SK-N-SH treated with all-trans-retinoic acid at 6 μM for 48 hours (cell line): ENCODE measurements at regions not wholly inside any gene's neighbourhood (a gene's known extent, or its start where the extent isn't known, plus 50 kb on each side); places are given as distances from the start of the nearest gene placed in this dataset.

Experiments used
- ATAC-seq: fragments of 200-7000 bp; cut with Tn5 transposase; 3 replicates; pipeline ENCODE4 v1.9.1; 2020; ENCODE audit warnings: mild to moderate bottlenecking, moderate library complexity
- ARNTL ChIP-seq: fragments of 450-650 bp; formaldehyde crosslinking; IDR thresholded peaks from 2 replicates; pipeline ENCODE4 v1.5.0; 2020; ENCODE audit warnings: low read depth, mild to moderate bottlenecking, moderate library complexity, borderline replicate concordance
- BACH2 ChIP-seq: fragments of 250-450 bp; sonication (Bioruptor Pico); IDR thresholded peaks from 2 replicates; pipeline ENCODE4 v1.9.0; 2021; ENCODE audit warnings: mild to moderate bottlenecking, borderline replicate concordance
- CREB5 ChIP-seq: fragments of 250-450 bp; sonication (Bioruptor Pico); IDR thresholded peaks from 2 replicates; pipeline ENCODE4 v1.5.1; 2020; ENCODE audit warnings: low read depth, mild to moderate bottlenecking, moderate library complexity
- CSDC2 ChIP-seq: fragments of 250-450 bp; sonication (Bioruptor Pico); IDR thresholded peaks from 2 replicates; pipeline ENCODE4 v1.5.0; 2020; ENCODE audit warnings: mild to moderate bottlenecking, moderate library complexity
- ESRRG ChIP-seq: fragments of 250-450 bp; sonication (Bioruptor Pico); IDR thresholded peaks from 2 replicates; pipeline ENCODE4 v1.6.1; 2021; ENCODE audit warnings: mild to moderate bottlenecking
- ISL1 ChIP-seq: fragments of 250-450 bp; sonication (Bioruptor Pico); IDR thresholded peaks from 2 replicates; pipeline ENCODE4 v2.1.2; 2022; ENCODE audit warnings: mild to moderate bottlenecking, moderate library complexity
- OSR1 ChIP-seq: fragments of 250-450 bp; sonication (Bioruptor Pico); IDR thresholded peaks from 2 replicates; pipeline ENCODE4 v1.8.0; 2022; ENCODE audit warnings: moderate library complexity, mild to moderate bottlenecking, inconsistent platforms
- PATZ1 ChIP-seq: fragments of 250-450 bp; sonication (Bioruptor Pico); IDR thresholded peaks from 2 replicates; pipeline ENCODE4 v1.8.0; 2020; ENCODE audit warnings: mild to moderate bottlenecking, moderate library complexity, borderline replicate concordance
- POU6F1 ChIP-seq: fragments of 250-450 bp; sonication (Bioruptor Pico); IDR thresholded peaks from 2 replicates; pipeline ENCODE4 v1.8.0; 2021; ENCODE audit warnings: low read depth, mild to moderate bottlenecking, moderate library complexity, borderline replicate concordance
- PPARA ChIP-seq: fragments of 250-450 bp; sonication (Bioruptor Pico); IDR thresholded peaks from 2 replicates; pipeline ENCODE4 v1.5.0; 2020; ENCODE audit warnings: mild to moderate bottlenecking, borderline replicate concordance
- RARB ChIP-seq: fragments of 250-450 bp; sonication (Bioruptor Pico); IDR thresholded peaks from 2 replicates; pipeline ENCODE4 v1.8.0; 2021; ENCODE audit warnings: mild to moderate bottlenecking, moderate library complexity
- TOX ChIP-seq: fragments of 250-450 bp; sonication (Bioruptor Pico); IDR thresholded peaks from 2 replicates; pipeline ENCODE4 v1.8.0; 2021; ENCODE audit warnings: mild to moderate bottlenecking, moderate library complexity, borderline replicate concordance
- TSHZ2 ChIP-seq: fragments of 250-450 bp; sonication (Bioruptor Pico); IDR thresholded peaks from 2 replicates; pipeline ENCODE4 v1.5.0; 2020; ENCODE audit warnings: mild to moderate bottlenecking, moderate library complexity
- ZFP30 ChIP-seq: fragments of 450-650 bp; formaldehyde crosslinking; IDR thresholded peaks from 2 replicates; pipeline ENCODE4 v1.5.0; 2022; ENCODE audit warnings: mild to moderate bottlenecking, moderate library complexity
- ZNF565 ChIP-seq: fragments of 450-650 bp; formaldehyde crosslinking; conservative IDR thresholded peaks from 2 replicates; pipeline ENCODE4 v1.5.0; 2020; ENCODE audit warnings: low read depth, mild to moderate bottlenecking, moderate library complexity

GRCh38 chr12:67909091-67909531 is 80.1 kb upstream of the IFNG-AS1 start:
- peak; percentile 60 for ATAC-seq
- TF ChIP-seq ZNF565 (CRISPR knock-in tag) = no peak
- TF ChIP-seq PATZ1 = no peak
- TF ChIP-seq ESRRG (CRISPR knock-in tag) = no peak
- no peak for TF ChIP-seq PPARA (CRISPR knock-in tag)
- 0 out of 2 replicates have a peak, but pooled peaks have one; percentile 0 for TF ChIP-seq CSDC2 (CRISPR knock-in tag)
- peak; percentile 77 for TF ChIP-seq ISL1

- ATAC-seq = peak; percentile 32
- TF ChIP-seq BACH2 (CRISPR knock-in tag) = no peak
- no peak for TF ChIP-seq ESRRG (CRISPR knock-in tag)
- TF ChIP-seq OSR1 = no peak
- TF ChIP-seq PPARA (CRISPR knock-in tag) = no peak
- TF ChIP-seq TOX (CRISPR knock-in tag) = no peak
- no peak for TF ChIP-seq TSHZ2 (CRISPR knock-in tag)
- TF ChIP-seq ZFP30 = no peak
- no peak for TF ChIP-seq RARB
- TF ChIP-seq POU6F1 (CRISPR knock-in tag) = no peak
- no peak for TF ChIP-seq CSDC2 (CRISPR knock-in tag)
These were observed 79.6 kb upstream of the IFNG-AS1 start for GRCh38 chr12:67909681-67910080.

- TF ChIP-seq CREB5 (CRISPR knock-in tag) (peak; percentile 58; the same call in 1 of the 2 replicates), ARNTL (CRISPR knock-in tag) (no peak), ISL1 (peak; percentile 94), RARB (no peak)
- TF ChIP-seq, all 23 proteins: peak for 2
- peak; percentile 85 for ATAC-seq
These were observed 78.6 kb upstream of the IFNG-AS1 start for GRCh38 chr12:67910360-67911274.

GRCh38 chr12:67911275-67911600 is 78.0 kb upstream of the IFNG-AS1 start:
- no peak for ATAC-seq
- TF ChIP-seq ESRRG (CRISPR knock-in tag) = no peak
- TF ChIP-seq TSHZ2 (CRISPR knock-in tag) = no peak
